ENCODE measurements at regions not wholly inside any gene's neighbourhood (a gene's known extent, or its start where the extent isn't known, plus 50 kb on each side); places are given as distances from the start of the nearest gene placed in this dataset.

GRCh38 chr10:107437921-107438320 lies 273.4 kb upstream of the SORCS1 start:
- H3K27me3 Mint-ChIP-seq (ENCODE audit: insufficient read depth, unreplicated experiment) = no peaks in the 10 kb centered on the region
- Histone ChIP-seq H3K9me3 (no peaks in the 10 kb centered on the region), H3K4me1 (no peaks in the 10 kb centered on the region), H3K27me3 (replicated peaks; ENCODE audit: control insufficient read depth, insufficient read depth, low read length) (no peaks in the 10 kb centered on the region), H3K36me3 (ENCODE audit: control insufficient read depth, insufficient read depth, low read length) (no peaks in the 10 kb centered on the region), H3K4me3 (ENCODE audit: low read depth, low read length) (no peak overlapping the region)
- POLR2A ChIA-PET = no interaction called here
- no peaks in the 10 kb centered on the region for H3K36me3 Mint-ChIP-seq (ENCODE audit: insufficient read depth, unreplicated experiment)
- no peaks in the 10 kb centered on the region for H3K4me1 Mint-ChIP-seq (ENCODE audit: low read depth, unreplicated experiment)
- no peak for DNase-seq
- H3K27ac Mint-ChIP-seq (ENCODE audit: unreplicated experiment) = no peak overlapping the region
- no peak for TF ChIP-seq CTCF (IDR thresholded peaks at IDR 0.05; ENCODE audit: insufficient read depth in 1 of 2, low read depth in 1 of 2, low read length in 1 of 2, severe bottlenecking in 1 of 2, unreplicated experiment in 1 of 2)
- no peak overlapping the region for H3K4me3 Mint-ChIP-seq (ENCODE audit: unreplicated experiment)
- BruUV-seq (replicated peaks) = no TSS peak
- H3K9me3 Mint-ChIP-seq (ENCODE audit: unreplicated experiment) = no peaks in the 10 kb centered on the region
- CTCF ChIA-PET = no interaction called here
- intact Hi-C loops (cut with micrococcal nuclease; ENCODE audit: unreplicated experiment) = no loop called here

DNA sequence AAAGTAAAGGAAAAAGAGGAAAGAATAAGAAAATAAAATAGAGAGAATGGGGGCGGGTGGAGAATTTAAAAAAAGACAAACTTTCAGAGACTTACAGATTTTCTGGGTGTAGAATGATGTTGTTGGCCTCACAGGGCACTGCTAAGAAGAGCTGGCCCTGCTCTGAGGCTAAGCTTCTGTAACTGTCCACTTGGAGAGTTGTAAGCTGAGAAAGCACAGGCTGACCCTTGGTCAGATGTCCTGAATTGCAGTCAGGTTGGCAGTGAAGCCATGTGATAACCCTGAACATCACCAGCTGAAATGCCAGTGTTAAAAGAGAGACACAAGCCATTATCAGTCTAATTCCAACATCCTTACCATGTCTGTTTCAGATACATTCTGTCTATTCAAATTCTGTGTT lies 272.1 kb upstream of the SORCS1 start:
- ChIA-PET CTCF (no interaction called here), POLR2A (no interaction called here)
- H3K27me3 Mint-ChIP-seq (ENCODE audit: insufficient read depth, unreplicated experiment) = no peaks in the 10 kb centered on the region
- no peak overlapping the region for H3K4me3 ChIP-seq (ENCODE audit: low read depth, low read length)
- intact Hi-C loops (cut with micrococcal nuclease; ENCODE audit: unreplicated experiment) = no loop called here
- H3K4me3 Mint-ChIP-seq (ENCODE audit: unreplicated experiment) = no peak overlapping the region
- no peaks in the 10 kb centered on the region for H3K4me1 Mint-ChIP-seq (ENCODE audit: low read depth, unreplicated experiment)
- no peak for TF ChIP-seq CTCF (IDR thresholded peaks at IDR 0.05; ENCODE audit: insufficient read depth in 1 of 2, low read depth in 1 of 2, low read length in 1 of 2, severe bottlenecking in 1 of 2, unreplicated experiment in 1 of 2)
- no peak overlapping the region for H3K27ac Mint-ChIP-seq (ENCODE audit: unreplicated experiment)
- no peaks in the 10 kb centered on the region for H3K9me3 Mint-ChIP-seq (ENCODE audit: unreplicated experiment)
- H3K36me3 Mint-ChIP-seq (ENCODE audit: insufficient read depth, unreplicated experiment) = no peaks in the 10 kb centered on the region
- H3K27me3 ChIP-seq (replicated peaks; ENCODE audit: control insufficient read depth, insufficient read depth, low read length) = no peaks in the 10 kb centered on the region
- no peaks in the 10 kb centered on the region for H3K4me1 ChIP-seq
- H3K9me3 ChIP-seq = no peaks in the 10 kb centered on the region
- DNase-seq = no peak
- BruUV-seq (replicated peaks) = no TSS peak
- H3K36me3 ChIP-seq (ENCODE audit: control insufficient read depth, insufficient read depth, low read length) = no peaks in the 10 kb centered on the region

DNA sequence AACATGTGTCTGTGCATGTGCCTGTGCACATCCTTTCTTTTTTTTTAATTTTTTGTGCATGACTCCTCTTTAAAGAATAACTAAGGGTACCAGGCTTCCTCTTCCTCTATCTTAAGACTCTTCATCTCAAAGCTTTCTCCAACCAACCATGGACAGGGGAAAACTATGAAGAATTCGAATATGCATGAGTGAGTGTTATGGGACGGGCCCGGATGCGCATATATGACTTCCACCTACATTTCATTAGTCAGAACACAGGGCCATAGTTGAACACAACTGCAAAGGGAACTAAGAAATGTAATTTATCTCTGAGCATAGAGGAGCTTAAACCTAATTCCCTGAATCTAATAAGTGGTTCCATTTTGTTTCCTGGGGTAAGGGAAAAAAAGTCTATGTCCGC lies 270.3 kb upstream of the SORCS1 start:
- DNase-seq = no peak
- Mint-ChIP-seq H3K36me3 (ENCODE audit: insufficient read depth, unreplicated experiment) (no peaks in the 10 kb centered on the region), H3K27ac (ENCODE audit: unreplicated experiment) (no peak overlapping the region), H3K4me3 (ENCODE audit: unreplicated experiment) (no peak overlapping the region), H3K4me1 (ENCODE audit: low read depth, unreplicated experiment) (no peaks in the 10 kb centered on the region), H3K27me3 (ENCODE audit: insufficient read depth, unreplicated experiment) (no peaks in the 10 kb centered on the region), H3K9me3 (ENCODE audit: unreplicated experiment) (no peaks in the 10 kb centered on the region)
- no peak for TF ChIP-seq CTCF (IDR thresholded peaks at IDR 0.05; ENCODE audit: insufficient read depth in 1 of 2, low read depth in 1 of 2, low read length in 1 of 2, severe bottlenecking in 1 of 2, unreplicated experiment in 1 of 2)
- CTCF ChIA-PET = no interaction called here
- Histone ChIP-seq H3K9me3 (no peaks in the 10 kb centered on the region), H3K4me3 (ENCODE audit: low read depth, low read length) (no peak overlapping the region), H3K4me1 (no peaks in the 10 kb centered on the region), H3K27me3 (replicated peaks; ENCODE audit: control insufficient read depth, insufficient read depth, low read length) (no peaks in the 10 kb centered on the region), H3K36me3 (ENCODE audit: control insufficient read depth, insufficient read depth, low read length) (no peaks in the 10 kb centered on the region)
- BruUV-seq (replicated peaks) = no TSS peak
- intact Hi-C loops (cut with micrococcal nuclease; ENCODE audit: unreplicated experiment) = no loop called here
- POLR2A ChIA-PET = no interaction called here
